ENCODE measurements at regions not wholly inside any gene's neighbourhood (a gene's known extent, or its start where the extent isn't known, plus 50 kb on each side); places are given as distances from the start of the nearest gene placed in this dataset.
"Not testable (repeated sequence)": the region's sequence is repeated elsewhere in the genome, so short reads cannot be mapped to it uniquely, and the experiment has no call there.

- H3K27ac ChIP-seq, result no peak overlapping the region
- TF ChIP-seq ZFX (IDR thresholded peaks at IDR 0.05), result no peak
- no peak for TF ChIP-seq CTCF (conservative IDR thresholded peaks at IDR 0.05)
These were observed 230.7 kb downstream of the RND3 start for GRCh38 chr2:150256736-150257135.

GRCh38 chr2:150255528-150255927 is 231.9 kb downstream of the RND3 start:
- H3K27ac ChIP-seq, result no peak overlapping the region
- TF ChIP-seq ZFX (IDR thresholded peaks at IDR 0.05) (no peak), CTCF (conservative IDR thresholded peaks at IDR 0.05) (no peak)

- H3K27ac ChIP-seq, result not testable (repeated sequence)
These were observed 237.7 kb downstream of the RND3 start for GRCh38 chr2:150249735-150250134.

- TF ChIP-seq ZFX (IDR thresholded peaks at IDR 0.05) (no peak), CTCF (conservative IDR thresholded peaks at IDR 0.05) (no peak)
- no peak overlapping the region for H3K27ac ChIP-seq
These were observed 240.0 kb downstream of the RND3 start for GRCh38 chr2:150247481-150247880.

GRCh38 chr2:150234787-150235446 is 252.6 kb downstream of the RND3 start:
- TF ChIP-seq ZFX (IDR thresholded peaks at IDR 0.05), result no peak
- TF ChIP-seq CTCF (conservative IDR thresholded peaks at IDR 0.05), result no peak
- no peak overlapping the region for H3K27ac ChIP-seq

GRCh38 chr2:150232871-150233270 is 254.6 kb downstream of the RND3 start:
- TF ChIP-seq ZFX (IDR thresholded peaks at IDR 0.05) (no peak), CTCF (conservative IDR thresholded peaks at IDR 0.05) (no peak)
- H3K27ac ChIP-seq, result no peak overlapping the region

GRCh38 chr2:150232321-150232720 is 255.1 kb downstream of the RND3 start:
- TF ChIP-seq ZFX (IDR thresholded peaks at IDR 0.05), result no peak
- no peak for TF ChIP-seq CTCF (conservative IDR thresholded peaks at IDR 0.05)
- no peak overlapping the region for H3K27ac ChIP-seq

- no peak overlapping the region for H3K27ac ChIP-seq
- TF ChIP-seq ZFX (IDR thresholded peaks at IDR 0.05), result no peak
- TF ChIP-seq CTCF (conservative IDR thresholded peaks at IDR 0.05), result no peak
These were observed 256.9 kb downstream of the RND3 start for GRCh38 chr2:150230616-150231015.

All from C4-2B (cell line).